22Rv1 (cell line): ENCODE measurements at regions not wholly inside any gene's neighbourhood (a gene's known extent, or its start where the extent isn't known, plus 50 kb on each side); places are given as distances from the start of the nearest gene placed in this dataset.
"Not testable (repeated sequence)": the region's sequence is repeated elsewhere in the genome, so short reads cannot be mapped to it uniquely, and the experiment has no call there.

Experiments used
- H3K27ac ChIP-seq: fragments of 450-650 bp; 2 replicates; pipeline ENCODE4 v1.5.1; 2017
- CTCF ChIP-seq: fragments of 450-650 bp; IDR thresholded peaks from 2 replicates; pipeline ENCODE4 v1.5.1; 2017; ENCODE audit warnings: mild to moderate bottlenecking
- ZFX ChIP-seq: fragments of 450-650 bp; IDR thresholded peaks from 2 replicates; pipeline ENCODE4 v1.6.1; 2017; ENCODE audit warnings: antibody characterized with exemption, borderline replicate concordance

- TF ChIP-seq ZFX (no peak), CTCF (no peak)
- no peak overlapping the region for H3K27ac ChIP-seq
Measured at GRCh38 chr6:78222226-78222625, 569.4 kb downstream of the MEI4 start.

GRCh38 chr6:78231002-78231401 is 578.2 kb downstream of the MEI4 start:
- TF ChIP-seq ZFX (no peak), CTCF (no peak)
- no peak overlapping the region for H3K27ac ChIP-seq

- no peak overlapping the region for H3K27ac ChIP-seq
- TF ChIP-seq ZFX: no peak
- no peak for TF ChIP-seq CTCF
Measured at GRCh38 chr6:78243519-78243918, 590.7 kb downstream of the MEI4 start.

GRCh38 chr6:78251931-78252330 is 599.1 kb downstream of the MEI4 start:
- H3K27ac ChIP-seq: no peak overlapping the region
- TF ChIP-seq CTCF: no peak
- no peak for TF ChIP-seq ZFX

- TF ChIP-seq CTCF (no peak), ZFX (no peak)
- no peak overlapping the region for H3K27ac ChIP-seq
Measured at GRCh38 chr6:78253618-78254017, 600.8 kb downstream of the MEI4 start.

- no peak overlapping the region for H3K27ac ChIP-seq
- TF ChIP-seq CTCF (no peak), ZFX (no peak)
Measured at GRCh38 chr6:78259935-78260334, 607.1 kb downstream of the MEI4 start.

- H3K27ac ChIP-seq: not testable (repeated sequence)
Measured at GRCh38 chr6:78260427-78260826, 606.9 kb upstream of the IRAK1BP1 start.
